ENCODE measurements at regions not wholly inside any gene's neighbourhood (a gene's known extent, or its start where the extent isn't known, plus 50 kb on each side); places are given as distances from the start of the nearest gene placed in this dataset.

DNA sequence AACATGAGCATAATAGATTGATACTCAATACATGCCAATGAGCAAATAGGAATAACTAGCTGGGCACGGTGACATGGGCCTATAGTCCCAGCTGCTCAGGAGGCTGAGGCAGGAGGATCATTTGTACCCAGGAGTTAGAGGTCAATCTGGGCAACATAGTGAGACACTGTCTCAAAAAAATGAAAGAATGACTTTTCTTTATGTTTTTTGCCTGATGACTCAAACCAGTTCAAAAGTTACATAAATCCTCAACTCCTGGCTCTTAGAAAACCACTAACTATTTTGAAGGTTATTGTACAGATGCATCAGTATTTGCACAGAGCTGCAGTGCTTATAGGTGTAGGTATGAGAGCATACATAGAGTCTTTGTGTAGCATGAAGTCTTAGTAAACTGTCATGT lies 219.2 kb upstream of the RGS6 start:
- DNase-seq (ENCODE audit: low spot score): no peak
- intact Hi-C loops (cut with DNase I): no loop called here

DNA sequence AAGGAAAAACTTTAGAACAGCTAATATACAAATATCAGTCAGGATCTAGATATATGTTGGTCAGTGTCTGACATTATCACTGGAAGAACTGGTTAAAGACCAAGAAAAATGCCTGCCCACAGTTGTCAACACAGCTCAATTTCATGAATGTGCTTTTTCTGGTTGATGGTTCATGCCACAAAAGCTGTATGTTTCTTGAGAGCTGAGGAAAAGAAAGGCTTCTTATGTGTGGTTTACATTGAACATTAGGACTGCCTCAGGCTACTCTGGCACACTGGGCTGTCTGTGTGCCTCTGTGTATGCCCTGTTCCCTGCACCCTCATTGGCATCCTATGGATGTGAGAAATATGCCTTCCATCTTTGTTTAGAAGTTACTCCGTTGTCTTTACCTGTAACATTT lies 218.8 kb upstream of the RGS6 start:
- no peak for DNase-seq (ENCODE audit: low spot score)
- intact Hi-C loops (cut with DNase I): no loop called here

DNA sequence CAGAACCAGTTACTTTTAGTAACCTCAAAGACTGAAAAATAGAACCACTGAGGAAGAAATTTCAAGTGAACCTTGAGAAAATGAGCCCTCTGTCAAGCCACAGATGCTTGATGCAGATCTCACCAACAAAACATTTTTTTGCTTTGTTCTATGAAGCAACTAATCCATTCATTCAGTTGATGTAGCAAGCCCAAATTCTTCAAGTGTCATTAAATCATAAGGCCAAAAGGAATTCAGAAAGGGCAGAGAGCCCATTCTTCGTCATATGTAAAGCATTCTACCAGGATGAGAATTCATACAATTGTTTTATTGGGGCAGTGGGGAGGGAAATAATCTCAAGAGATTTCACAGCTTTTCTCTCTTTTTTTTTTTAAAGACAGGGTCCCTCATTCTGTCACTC lies 218.0 kb upstream of the RGS6 start:
- intact Hi-C loops (cut with DNase I): no loop called here
- no peak for DNase-seq (ENCODE audit: low spot score)

DNA sequence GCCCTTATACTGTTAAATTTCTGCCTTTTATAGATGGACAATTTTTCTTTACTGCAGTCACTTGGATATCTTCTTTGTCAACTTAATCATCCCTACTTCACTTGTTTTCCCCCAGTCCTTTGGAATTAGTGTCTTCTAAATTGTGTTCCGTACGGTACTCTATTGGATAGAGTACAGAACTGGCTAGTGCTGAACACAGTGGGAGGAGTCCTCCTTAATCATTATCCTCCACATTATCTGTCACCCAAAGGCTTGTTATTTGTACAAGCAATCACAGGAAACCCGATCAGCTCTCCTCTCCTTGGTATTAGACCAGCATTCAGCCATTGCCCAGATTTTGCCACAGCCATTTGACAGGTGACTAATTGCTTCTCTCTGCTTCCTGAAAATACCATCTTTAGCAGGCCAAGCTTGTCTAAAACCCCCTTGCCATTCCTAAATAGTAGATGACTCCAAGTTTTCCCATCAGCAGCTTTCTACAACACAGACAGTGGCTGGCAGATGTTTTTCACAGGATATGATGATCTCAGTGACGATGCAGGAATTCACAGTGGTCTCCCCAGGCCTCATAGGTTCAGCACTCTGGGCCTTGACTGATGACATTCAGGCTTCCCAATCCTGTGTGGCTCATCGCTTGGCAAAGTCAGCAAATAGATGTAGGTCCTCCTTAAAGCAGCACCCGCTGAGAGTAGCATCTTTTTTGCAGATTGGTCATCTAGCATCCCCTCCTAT lies 216.0 kb upstream of the RGS6 start:
- DNase-seq (ENCODE audit: low spot score): no peak
- intact Hi-C loops (cut with DNase I): no loop called here

DNA sequence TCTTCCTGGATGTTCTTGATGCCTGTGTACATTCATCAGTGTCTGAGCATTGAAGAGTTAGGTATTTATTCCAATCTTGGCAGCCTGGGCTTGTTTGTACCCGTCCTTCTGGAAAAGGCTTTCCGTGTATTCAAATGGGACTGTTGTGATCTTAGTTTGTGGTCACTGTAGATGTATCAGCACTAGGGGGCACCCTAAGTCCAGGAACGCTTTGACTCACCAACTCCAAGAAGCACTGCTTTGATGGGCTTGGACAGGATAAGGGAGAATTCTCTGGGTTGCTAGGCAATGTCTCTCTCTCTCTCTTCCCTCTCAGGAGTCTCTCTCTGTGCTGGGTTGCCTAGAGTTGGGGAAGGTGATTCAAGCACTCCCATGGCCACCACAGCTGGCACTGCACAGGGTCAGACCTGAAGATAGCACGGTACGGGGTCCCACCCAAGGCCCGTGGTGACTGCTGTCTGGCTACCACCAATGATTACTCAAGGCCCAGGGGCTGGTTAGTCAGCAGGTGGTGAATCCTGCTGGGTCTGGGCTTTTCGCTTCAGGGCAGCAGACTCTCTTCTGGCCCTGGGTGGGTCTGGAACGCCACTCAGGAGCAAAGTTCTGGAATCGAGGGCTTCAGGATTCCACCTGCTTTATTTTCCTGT lies 211.1 kb upstream of the RGS6 start:
- DNase-seq (ENCODE audit: low spot score): no peak
- intact Hi-C loops (cut with DNase I): loop anchor here in 1 of 2 donors (10.0 kb wide), 1 partner anchor 396 kb away; the partner anchor contains the start of gene SIPA1L1

DNA sequence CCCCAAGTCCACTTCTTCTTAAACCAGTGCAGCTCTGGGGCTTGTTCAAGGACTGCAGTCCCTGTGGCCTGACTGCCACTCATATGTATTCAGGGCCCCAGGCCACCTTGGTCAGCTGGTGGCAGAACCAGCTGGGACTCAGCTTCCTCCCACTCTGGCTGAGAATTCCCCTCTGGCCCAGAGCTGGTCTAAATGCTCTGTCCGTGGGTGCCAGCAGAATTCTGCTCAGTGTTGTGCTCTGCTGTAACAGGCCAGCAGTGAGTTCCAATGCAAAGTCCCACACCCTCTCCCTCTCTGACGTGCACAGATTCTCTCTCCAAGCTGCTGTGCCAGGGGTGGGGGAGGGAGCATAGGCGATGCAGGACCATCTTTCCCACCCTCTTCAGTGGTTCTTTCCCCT lies 210.4 kb upstream of the RGS6 start:
- intact Hi-C loops (cut with DNase I): loop anchor here in 1 of 2 donors (10.0 kb wide), 1 partner anchor 397 kb away; the partner anchor contains the start of gene SIPA1L1
- no peak for DNase-seq (ENCODE audit: low spot score)

DNA sequence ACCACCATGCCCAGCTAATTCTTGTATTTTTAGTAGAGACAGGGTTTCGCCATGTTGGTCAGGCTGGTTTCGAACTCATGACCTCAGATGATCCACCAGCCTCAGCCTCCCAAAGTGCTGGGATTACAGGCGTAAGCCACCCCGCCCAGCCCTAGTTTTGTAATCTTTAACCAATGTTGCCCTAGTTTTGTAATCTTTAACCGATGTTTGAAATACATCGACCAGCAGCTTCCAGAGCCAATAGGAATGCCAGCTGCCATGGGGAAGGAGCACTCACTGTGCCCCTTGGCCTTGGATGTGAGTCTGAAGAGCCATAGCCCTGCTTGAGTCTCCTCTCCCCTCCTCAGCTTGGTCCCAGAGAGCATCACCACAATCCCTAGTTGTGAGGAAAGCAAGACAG lies 209.3 kb upstream of the RGS6 start:
- DNase-seq (ENCODE audit: low spot score): no peak
- intact Hi-C loops (cut with DNase I): loop anchor here in 1 of 2 donors (10.0 kb wide), 1 partner anchor 398 kb away; the partner anchor contains the start of gene SIPA1L1

DNA sequence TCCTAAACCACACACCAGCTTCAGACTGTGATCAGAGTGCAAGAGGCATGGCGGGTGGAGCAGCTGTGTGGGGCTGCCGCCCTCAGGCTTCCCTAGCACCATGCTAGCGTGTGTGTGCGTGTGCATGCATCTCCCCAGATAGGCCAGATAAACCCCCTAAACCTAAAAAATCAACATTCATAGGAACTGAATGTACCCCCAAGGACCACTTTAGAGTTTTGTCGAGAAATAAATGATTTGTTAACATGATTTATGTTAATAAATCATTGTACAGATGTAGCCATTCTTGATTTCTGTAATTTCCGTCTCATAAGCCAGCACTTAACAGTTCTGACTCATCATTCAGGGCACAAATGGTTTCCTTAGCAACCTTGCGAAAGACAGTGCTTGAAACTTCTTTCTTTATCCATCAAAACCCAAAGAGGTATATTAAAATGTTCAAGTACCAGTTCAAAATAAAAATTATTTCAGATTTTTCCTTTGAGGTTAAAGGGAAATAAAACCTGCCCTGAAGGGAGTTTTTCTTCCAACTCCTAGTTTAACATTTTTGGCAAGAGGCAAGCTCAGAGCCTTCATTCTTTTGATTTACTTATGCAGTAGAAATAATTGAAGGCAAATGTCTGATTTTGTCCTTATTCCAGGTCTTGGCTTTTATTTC lies 206.2 kb upstream of the RGS6 start:
- no peak for DNase-seq (ENCODE audit: low spot score)
- intact Hi-C loops (cut with DNase I): loop anchor here in 1 of 2 donors (10.0 kb wide), 1 partner anchor 401 kb away; the partner anchor contains the start of gene SIPA1L1

DNA sequence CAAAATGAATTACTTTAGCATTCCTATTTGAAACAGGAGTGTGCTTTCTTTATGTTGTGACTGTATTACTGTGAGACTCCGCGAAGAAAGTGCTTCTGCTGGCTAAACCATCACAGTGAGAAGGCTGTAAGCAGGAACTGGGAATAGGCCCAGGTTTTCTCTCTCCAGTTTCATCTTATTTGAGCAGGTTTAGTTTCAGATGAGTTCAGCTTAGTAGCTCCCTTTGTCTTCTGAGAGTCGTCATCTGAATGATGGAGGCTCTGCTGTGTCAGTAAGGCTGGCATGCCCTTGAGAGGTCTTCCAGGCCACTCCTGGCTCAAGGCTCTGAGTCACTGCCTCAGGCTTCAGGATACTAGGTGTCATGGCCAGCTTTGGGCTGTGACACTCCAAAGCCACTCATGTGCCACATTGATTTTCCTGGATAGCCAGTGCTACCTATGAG lies 205.6 kb upstream of the RGS6 start:
- no peak for DNase-seq (ENCODE audit: low spot score)
- intact Hi-C loops (cut with DNase I): loop anchor here in 1 of 2 donors (10.0 kb wide), 1 partner anchor 402 kb away; the partner anchor contains the start of gene SIPA1L1

DNA sequence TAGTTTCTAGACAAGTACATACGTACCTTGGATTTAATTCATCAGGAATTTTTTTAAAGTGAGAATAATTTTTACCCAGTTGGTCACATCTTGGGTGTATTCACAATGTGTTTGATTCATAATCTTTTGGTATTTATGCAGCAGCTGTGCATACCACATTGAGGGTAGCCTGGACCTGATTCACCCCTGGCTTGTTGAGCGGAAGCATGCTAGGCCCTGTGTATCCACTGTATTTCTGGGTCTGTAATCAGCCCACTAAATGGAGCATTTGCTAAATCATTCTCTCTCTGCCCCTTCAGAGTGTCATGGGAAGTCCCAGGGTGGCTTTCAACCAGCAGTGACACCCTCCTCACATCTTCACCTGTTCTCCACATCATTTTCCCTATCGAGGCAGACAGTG lies 203.8 kb upstream of the RGS6 start:
- intact Hi-C loops (cut with DNase I): loop anchor here in 1 of 2 donors (10.0 kb wide), 1 partner anchor 404 kb away; the partner anchor contains the start of gene SIPA1L1
- no peak for DNase-seq (ENCODE audit: low spot score)

DNA sequence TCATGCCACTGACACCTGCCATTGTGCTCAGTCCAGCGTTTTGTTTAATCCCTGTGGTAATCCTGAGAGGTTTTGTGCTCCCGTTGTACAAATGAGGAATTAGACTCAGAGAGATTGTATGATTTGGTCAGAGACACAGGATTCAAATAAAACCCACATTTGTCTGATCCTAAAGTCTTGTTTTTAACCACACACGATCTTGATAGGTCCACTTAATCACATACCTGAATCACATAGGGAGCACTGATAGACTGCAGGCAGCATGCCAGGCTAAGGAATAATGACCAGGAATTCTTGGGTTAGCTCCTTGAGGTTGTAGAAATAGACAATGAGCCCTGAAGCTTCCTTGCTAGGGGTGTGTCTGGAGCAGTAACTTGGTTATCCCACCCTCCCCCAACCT lies 202.6 kb upstream of the RGS6 start:
- DNase-seq (ENCODE audit: low spot score): no peak
- intact Hi-C loops (cut with DNase I): loop anchor here in 1 of 2 donors (10.0 kb wide), 1 partner anchor 405 kb away; the partner anchor contains the start of gene SIPA1L1

DNA sequence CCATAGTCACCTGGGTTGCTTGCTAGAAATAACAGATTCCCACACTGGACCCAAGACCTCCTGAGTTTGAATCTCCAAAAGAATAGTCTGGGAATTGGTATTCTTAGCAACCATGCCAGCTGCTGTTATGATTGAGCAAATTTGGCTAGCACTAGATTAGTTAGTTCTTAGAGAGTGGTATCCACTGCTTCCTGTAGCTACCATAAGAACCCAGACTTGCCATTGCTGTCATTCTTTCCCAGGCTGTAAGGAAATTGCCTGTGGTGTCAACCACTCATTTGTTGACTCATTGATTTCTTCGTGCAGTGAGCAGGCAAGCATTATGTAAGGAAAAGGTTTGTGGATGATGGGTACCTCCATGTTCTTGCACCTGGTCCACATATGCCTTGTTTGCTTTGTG lies 201.8 kb upstream of the RGS6 start:
- no peak for DNase-seq (ENCODE audit: low spot score)
- intact Hi-C loops (cut with DNase I): no loop called here

DNA sequence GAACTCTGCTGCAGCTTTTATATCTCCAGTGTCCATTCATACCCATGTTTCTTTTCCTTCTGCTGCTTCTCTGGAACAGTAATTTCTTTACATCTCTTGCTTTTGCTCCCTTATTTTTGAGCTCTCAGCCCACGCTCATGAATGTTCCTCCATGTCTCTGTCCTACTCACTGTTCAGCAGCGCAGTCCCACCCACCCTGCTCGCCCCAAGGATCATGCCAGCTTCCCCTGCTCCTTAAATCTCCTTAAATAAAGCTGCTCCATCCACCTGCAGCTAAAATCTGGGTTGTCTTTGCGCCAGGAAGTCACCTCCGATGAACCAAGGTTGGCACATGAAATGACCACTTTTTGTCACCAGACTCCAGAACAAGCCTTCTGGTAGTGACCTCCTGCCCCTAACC lies 201.1 kb upstream of the RGS6 start:
- intact Hi-C loops (cut with DNase I): no loop called here
- DNase-seq (ENCODE audit: low spot score): no peak

DNA sequence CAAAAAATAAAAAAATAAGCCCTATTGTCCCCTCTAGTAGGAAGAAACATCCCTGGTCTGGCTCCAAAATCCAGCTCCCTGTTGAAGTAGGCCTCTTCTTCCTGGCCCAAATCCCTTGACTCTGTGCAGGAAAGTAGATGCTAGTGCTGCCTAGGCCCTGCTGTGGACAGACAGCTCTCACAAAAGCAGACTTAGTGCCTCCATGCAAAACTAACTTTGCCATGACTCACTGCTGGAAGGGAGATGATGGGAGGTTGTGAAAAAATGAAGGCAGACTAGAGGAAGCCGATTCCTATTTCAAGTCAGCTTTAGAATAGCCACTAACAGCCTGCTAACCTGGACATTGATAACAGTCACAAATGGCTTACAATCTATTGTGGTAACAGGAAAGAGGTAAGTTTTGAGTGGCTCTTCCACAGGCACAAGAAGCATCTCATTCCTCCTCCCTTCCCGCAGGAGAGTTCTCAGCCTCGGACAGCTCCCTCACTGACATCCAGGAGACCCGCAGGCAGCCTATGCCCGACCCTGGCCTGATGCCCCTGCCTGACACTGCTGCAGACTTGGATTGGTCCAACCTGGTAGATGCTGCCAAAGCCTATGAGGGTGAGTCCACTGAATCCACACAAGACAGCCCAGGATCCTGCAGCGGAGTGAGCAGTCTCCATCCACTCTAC lies 198.9 kb upstream of the RGS6 start:
- no peak for DNase-seq (ENCODE audit: low spot score)

DNA sequence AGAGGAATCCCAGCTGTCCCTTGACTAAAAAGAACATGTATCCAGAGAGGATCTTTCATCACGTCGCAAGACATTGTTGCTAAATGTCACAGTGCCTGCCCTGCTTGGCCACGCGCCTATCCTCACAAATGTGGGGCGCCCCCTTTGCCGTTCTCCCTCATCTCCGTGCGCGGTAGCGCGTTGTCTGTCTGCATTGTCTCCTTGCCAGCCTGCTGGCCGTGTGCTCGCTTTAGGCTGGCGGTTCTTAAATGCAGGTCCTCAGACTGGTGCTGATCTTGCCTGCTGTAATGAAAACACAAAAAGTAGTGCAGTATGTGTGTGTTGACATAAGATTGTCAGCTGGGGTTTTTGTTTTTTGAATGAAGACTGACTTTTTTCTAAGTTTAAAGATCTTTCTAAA lies 198.2 kb upstream of the RGS6 start:
- intact Hi-C loops (cut with DNase I): no loop called here
- no peak for DNase-seq (ENCODE audit: low spot score)

More for the DNA sequence above, 198.9 kb upstream of the RGS6 start:
- intact Hi-C loops (cut with DNase I): no loop called here

DNA sequence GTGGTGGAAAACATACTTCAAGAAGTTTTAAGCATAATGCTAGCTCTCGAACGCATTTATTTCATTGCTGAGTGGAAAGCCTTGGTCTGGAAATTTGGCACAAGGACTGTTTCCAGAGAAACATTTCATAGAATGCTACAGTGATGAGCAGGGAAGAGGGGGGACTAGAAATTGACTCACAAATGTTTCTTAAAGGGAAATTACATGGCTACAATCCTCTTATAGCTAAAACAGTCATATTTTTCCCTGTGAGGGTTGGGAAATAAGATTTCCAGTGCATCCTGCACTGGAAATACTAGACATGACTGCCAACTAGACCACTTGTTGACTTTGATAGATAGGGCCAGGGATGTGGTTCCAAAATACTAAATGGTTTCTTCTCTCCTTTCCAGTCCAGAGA lies 197.3 kb upstream of the RGS6 start:
- no peak for DNase-seq (ENCODE audit: low spot score)
- intact Hi-C loops (cut with DNase I): no loop called here

DNA sequence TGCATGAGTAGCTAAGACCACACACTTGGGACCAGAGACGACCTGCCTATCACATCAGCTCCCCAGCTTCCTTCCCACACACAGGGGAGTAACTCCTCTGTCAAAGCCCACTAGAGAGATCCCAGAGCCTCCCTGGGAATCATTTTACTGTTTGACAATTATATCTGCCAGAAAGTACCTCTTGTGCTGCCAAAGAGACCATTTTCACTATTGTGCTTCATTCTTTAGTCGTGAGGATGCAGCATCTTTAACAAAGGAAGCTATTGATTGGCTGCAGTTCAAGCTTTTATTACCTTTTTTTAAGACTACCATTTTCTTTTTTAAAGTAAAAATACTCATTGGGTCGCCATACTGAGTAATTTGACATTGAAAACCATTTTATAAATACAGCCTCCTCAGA lies 194.5 kb upstream of the RGS6 start:
- intact Hi-C loops (cut with DNase I): no loop called here
- DNase-seq (ENCODE audit: low spot score): no peak

DNA sequence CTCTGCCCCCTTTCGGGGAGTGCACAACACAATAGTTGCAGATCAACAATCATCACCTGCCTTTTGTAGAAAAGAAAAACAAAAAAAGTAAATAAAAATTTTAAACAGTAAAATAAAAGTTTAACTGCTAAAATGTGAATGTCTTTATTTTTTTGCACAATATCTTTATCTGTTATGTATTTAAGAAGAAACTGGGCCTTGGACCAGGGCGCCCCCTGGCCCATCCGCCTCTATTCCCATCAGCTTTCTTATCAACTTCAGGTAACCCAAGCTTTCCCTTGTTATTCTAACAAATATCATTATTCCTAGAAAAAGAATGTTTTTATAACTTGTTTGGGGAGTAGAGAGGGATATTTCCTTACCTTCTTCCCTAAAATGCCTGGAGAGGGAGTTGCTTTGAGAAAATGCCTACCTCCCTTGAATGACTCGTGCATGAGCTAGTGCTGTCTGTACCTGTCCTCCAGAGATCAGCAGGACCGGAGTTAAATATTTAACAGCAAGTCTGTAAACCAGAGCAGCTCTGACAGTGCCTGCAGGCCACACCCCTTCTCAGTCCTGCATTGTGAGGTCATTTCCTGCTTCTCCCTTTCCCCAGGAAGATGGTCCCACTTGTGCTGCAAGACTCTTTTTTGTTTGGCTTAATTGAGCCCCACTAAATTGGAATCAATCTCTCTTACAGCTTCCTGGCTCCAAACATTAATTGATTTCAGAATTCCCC lies 192.8 kb upstream of the RGS6 start:
- intact Hi-C loops (cut with DNase I): no loop called here

DNA sequence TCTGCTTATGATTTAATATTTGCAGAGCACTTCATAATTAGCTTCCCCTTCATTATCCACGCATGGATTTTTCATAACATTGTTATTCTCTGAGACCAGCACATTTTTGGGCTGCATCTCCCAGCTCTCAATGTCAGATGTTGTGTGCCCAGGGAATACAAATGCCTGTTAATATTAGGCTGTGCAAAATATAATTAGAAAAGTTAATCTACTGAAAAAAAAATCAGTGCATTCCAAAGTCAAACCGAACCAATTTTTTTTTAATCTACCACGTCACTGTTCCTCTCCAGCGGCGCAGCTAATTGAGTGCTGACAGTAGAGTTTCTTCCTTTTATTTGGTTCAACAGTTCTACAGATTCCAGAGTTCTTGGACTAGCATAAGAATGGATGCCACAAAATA lies 191.0 kb upstream of the RGS6 start:
- intact Hi-C loops (cut with DNase I): no loop called here
- no peak for DNase-seq (ENCODE audit: low spot score)

More for the DNA sequence above, 192.8 kb upstream of the RGS6 start:
- DNase-seq (ENCODE audit: low spot score): no peak

Data from posterior vena cava (tissue), 2 donors.